OCI-LY7 (cell line): ENCODE measurements at regions not wholly inside any gene's neighbourhood (a gene's known extent, or its start where the extent isn't known, plus 50 kb on each side); places are given as distances from the start of the nearest gene placed in this dataset.

Experiments used
- BruUV-seq: library from RNA; stranded (reverse); fragments of 400-500 nt; replicated peaks from 2 replicates; lab custom pipeline; 2021; lab: Mats Ljungman, UMichigan
- CTCF ChIA-PET: fragments of 300-600 bp; sonication (Branson Sonifier 250); formaldehyde crosslinking; loops from one replicate; lab custom pipeline; 2022; ENCODE audit warnings: antibody characterized with exemption; ENCODE audit not compliant: unreplicated experiment; lab: Charles Lee
- POLR2A ChIA-PET: fragments of 300-600 bp; sonication (Branson Sonifier 250); formaldehyde crosslinking; loops from one replicate; lab custom pipeline; 2022; ENCODE audit warnings: antibody characterized with exemption; lab: Charles Lee
- DNase-seq: peaks from one replicate; pipeline ENCODE4 v3.0.0-alpha.2; 2015; ENCODE audit warnings: low spot score
- H2AFZ ChIP-seq: fragments of 200-600 bp; sonication (generic), shearing (Covaris generic); 2 replicates; pipeline ENCODE4 v1.6.1; 2014; ENCODE audit warnings: mild to moderate bottlenecking, antibody characterized with exemption, low read length, moderate library complexity
- H3K27ac ChIP-seq: fragments of 200-600 bp; sonication (generic); 2 replicates; pipeline ENCODE4 v1.5.1; 2014; ENCODE audit warnings: mixed run types, low read depth, mild to moderate bottlenecking, moderate library complexity, low read length, inconsistent platforms; ENCODE audit not compliant: poor library complexity, severe bottlenecking
- H3K36me3 ChIP-seq: fragments of 200-600 bp; sonication (generic); 2 replicates; pipeline ENCODE4 v1.6.1; 2014; ENCODE audit warnings: mild to moderate bottlenecking, antibody characterized with exemption, low read length, moderate library complexity, mixed read lengths; ENCODE audit not compliant: insufficient read depth
- H3K4me1 ChIP-seq: fragments of 200-600 bp; sonication (generic); 2 replicates; pipeline ENCODE4 v1.5.1; 2014; ENCODE audit warnings: mild to moderate bottlenecking, low read length; ENCODE audit not compliant: insufficient read depth, poor library complexity, severe bottlenecking
- H3K4me2 ChIP-seq: fragments of 200-600 bp; sonication (generic); 2 replicates; pipeline ENCODE4 v1.6.1; 2014; ENCODE audit warnings: mild to moderate bottlenecking, low read length
- H3K4me3 ChIP-seq: fragments of 200-600 bp; sonication (generic); 2 replicates; pipeline ENCODE4 v1.5.1; 2014; ENCODE audit warnings: mild to moderate bottlenecking, low read depth, low read length; ENCODE audit not compliant: poor library complexity, severe bottlenecking
- H3K79me2 ChIP-seq: fragments of 200-600 bp; sonication (generic); 2 replicates; pipeline ENCODE4 v1.6.1; 2016; ENCODE audit warnings: low read depth, mild to moderate bottlenecking, low read length, moderate library complexity, mixed read lengths; ENCODE audit not compliant: insufficient read depth
- H3K9me2 ChIP-seq: fragments of 200-600 bp; sonication (generic); 2 replicates; pipeline ENCODE4 v1.6.1; 2016; ENCODE audit warnings: mild to moderate bottlenecking, low read length, mixed read lengths; ENCODE audit not compliant: insufficient read depth
- H3K9me3 ChIP-seq: fragments of 200-600 bp; sonication (generic); 2 replicates; pipeline ENCODE4 v1.6.1; 2014; ENCODE audit warnings: mild to moderate bottlenecking, mixed run types, low read length, mixed read lengths
- H4K20me1 ChIP-seq: fragments of 200-600 bp; sonication (generic); 2 replicates; pipeline ENCODE4 v1.6.1; 2014; ENCODE audit warnings: mild to moderate bottlenecking, antibody characterized with exemption, low read length, moderate library complexity, mixed read lengths; ENCODE audit not compliant: insufficient read depth
- EZH2phosphoT487 ChIP-seq: fragments of 200-600 bp; sonication (generic); IDR thresholded peaks from 2 replicates; pipeline ENCODE4 v1.6.1; 2018; ENCODE audit warnings: low read depth, borderline replicate concordance, mild to moderate bottlenecking, mixed run types, antibody characterized with exemption, low read length, moderate library complexity, mixed read lengths
- intact Hi-C: fragments of 100-400 bp; cut with micrococcal nuclease; formaldehyde crosslinking; loops from one replicate; pipeline ENCODE4 v1.10.0; 2022; ENCODE audit not compliant: unreplicated experiment
- TF ChIP-seq, protein P1 (sequence below): fragments of 200-600 bp; sonication (generic); conservative IDR thresholded peaks from 2 replicates; pipeline ENCODE4 v1.5.1; 2014; ENCODE audit warnings: mild to moderate bottlenecking, antibody characterized with exemption, low read length, moderate library complexity, mixed read lengths

DNA sequence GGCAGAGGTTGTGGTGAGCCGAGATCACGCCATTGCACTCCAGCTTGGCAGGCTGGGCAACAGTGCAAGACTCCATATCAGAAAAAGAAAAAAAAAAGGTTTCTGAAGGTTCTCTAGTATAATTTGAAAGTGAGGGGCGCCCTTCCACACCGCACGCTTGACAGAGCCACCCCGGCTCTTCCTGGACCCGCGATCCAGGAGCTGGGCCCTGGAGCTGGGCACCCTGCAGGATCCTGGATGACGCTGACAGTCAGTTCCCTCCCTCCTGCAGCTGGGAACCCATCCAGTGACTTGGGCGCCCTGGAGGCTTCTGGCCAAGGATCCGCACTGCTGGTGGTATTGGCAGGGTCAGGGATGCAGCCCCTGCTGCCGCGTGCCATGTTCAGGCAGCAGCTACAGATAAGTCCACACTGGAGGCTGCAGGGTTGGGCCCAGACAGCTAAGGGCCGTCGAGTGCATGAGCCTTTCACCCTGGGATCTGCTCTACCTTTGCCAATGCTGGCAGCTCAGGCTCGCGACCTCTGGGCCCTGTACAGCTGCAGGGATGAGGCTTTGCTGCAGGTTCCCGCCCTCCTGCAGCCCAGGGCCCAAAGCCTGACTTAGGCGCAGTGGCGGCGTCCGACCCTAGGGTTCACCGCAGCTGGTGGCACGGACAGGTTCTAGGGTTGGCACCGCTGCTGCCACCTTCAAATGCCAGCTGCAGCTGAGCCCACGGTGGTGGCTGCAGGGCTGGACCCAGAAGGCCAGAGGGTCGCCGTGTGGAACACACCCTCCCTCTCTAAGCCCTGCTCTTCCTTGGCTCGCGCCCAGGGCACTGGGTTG, 110.2 kb downstream of the OR13A1 start:
- intact Hi-C loops: no loop called here
- Histone ChIP-seq H3K4me1 (no peaks in the 10 kb centered on the region), H3K4me2 (no peak overlapping the region), H3K9me2 (no peaks in the 10 kb centered on the region), H3K79me2 (no peaks in the 10 kb centered on the region), H4K20me1 (no peaks in the 10 kb centered on the region), H3K9me3 (no peaks in the 10 kb centered on the region), H3K36me3 (no peaks in the 10 kb centered on the region), H3K27ac (no peak overlapping the region), H2AFZ (no peak overlapping the region), H3K4me3 (no peak overlapping the region)
- ChIA-PET POLR2A (interaction anchor here (2.2 kb wide), 1 partner anchor 11 kb away, joined by 4 read pairs; no protein-coding TSS in a partner anchor), CTCF (no interaction called here)
- TF ChIP-seq, protein P1, sequence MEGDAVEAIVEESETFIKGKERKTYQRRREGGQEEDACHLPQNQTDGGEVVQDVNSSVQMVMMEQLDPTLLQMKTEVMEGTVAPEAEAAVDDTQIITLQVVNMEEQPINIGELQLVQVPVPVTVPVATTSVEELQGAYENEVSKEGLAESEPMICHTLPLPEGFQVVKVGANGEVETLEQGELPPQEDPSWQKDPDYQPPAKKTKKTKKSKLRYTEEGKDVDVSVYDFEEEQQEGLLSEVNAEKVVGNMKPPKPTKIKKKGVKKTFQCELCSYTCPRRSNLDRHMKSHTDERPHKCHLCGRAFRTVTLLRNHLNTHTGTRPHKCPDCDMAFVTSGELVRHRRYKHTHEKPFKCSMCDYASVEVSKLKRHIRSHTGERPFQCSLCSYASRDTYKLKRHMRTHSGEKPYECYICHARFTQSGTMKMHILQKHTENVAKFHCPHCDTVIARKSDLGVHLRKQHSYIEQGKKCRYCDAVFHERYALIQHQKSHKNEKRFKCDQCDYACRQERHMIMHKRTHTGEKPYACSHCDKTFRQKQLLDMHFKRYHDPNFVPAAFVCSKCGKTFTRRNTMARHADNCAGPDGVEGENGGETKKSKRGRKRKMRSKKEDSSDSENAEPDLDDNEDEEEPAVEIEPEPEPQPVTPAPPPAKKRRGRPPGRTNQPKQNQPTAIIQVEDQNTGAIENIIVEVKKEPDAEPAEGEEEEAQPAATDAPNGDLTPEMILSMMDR: no peak
- TF ChIP-seq EZH2phosphoT487: no peak
- no TSS peak for BruUV-seq
- no peak for DNase-seq

DNA sequence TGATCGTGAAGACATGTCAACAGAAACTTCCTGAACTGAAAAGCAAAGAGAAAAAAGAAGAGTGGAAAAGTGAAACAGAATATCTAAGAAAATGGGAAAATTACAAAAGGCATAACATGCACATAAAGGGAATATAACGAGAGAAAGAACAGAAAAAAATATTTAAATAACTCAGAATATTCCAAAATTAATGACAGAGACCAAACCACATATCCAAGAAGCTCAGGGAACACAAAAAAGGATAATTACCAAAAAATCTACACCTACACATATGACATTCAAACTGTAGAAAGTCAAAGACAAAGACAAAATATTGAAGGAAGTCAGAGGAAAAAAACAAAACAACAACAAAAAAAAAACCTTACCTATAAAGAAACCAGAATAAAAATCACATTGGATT, 105.5 kb downstream of the OR13A1 start:
- CTCF ChIA-PET: no interaction called here
- no peak overlapping the region for H3K4me2 ChIP-seq
- TF ChIP-seq EZH2phosphoT487: no peak
- TF ChIP-seq, protein P1: no peak

DNA sequence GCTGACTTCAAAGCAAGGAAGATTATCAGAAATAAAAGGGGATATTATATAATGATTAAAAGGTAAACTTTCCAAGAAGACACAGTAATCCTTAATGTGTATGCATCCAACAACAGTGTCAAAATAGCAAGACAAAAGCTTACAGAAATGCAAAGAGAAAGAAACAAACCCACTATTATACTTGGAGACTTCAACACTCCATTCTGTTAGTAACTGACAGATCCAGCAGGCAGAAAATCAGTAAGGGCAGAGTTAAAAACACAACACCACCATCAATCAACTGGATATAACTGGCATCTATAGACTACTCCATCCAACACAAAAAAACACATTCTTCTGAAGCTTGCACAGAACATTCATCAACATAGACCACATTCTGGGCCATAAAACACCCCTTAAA, 103.8 kb downstream of the OR13A1 start:
- DNase-seq: no peak
- no peaks in the 10 kb centered on the region for H3K36me3 ChIP-seq
- no peak overlapping the region for H2AFZ ChIP-seq
- intact Hi-C loops: no loop called here
- H3K27ac ChIP-seq: no peak overlapping the region
- POLR2A ChIA-PET: interaction anchor here (1.3 kb wide), 1 partner anchor 10 kb away, joined by 6 read pairs; no protein-coding TSS in a partner anchor
- H3K79me2 ChIP-seq: no peaks in the 10 kb centered on the region
- no peaks in the 10 kb centered on the region for H3K4me1 ChIP-seq
- no peaks in the 10 kb centered on the region for H3K9me3 ChIP-seq
- CTCF ChIA-PET: no interaction called here
- H4K20me1 ChIP-seq: no peaks in the 10 kb centered on the region
- no peak overlapping the region for H3K4me3 ChIP-seq
- no peaks in the 10 kb centered on the region for H3K9me2 ChIP-seq
- no peak for TF ChIP-seq EZH2phosphoT487
- TF ChIP-seq, protein P1: no peak
- no TSS peak for BruUV-seq
- no peak overlapping the region for H3K4me2 ChIP-seq

More for the DNA sequence above, 105.5 kb downstream of the OR13A1 start:
- H2AFZ ChIP-seq: no peak overlapping the region
- POLR2A ChIA-PET: no interaction called here
- intact Hi-C loops: no loop called here
- H3K27ac ChIP-seq: no peak overlapping the region
- H3K9me2 ChIP-seq: no peaks in the 10 kb centered on the region
- no peaks in the 10 kb centered on the region for H3K79me2 ChIP-seq
- no peaks in the 10 kb centered on the region for H3K4me1 ChIP-seq
- H3K9me3 ChIP-seq: no peaks in the 10 kb centered on the region
- H3K36me3 ChIP-seq: no peaks in the 10 kb centered on the region
- no peak overlapping the region for H3K4me3 ChIP-seq
- DNase-seq: no peak
- no peaks in the 10 kb centered on the region for H4K20me1 ChIP-seq
- BruUV-seq: no TSS peak
